ENCODE measurements at regions not wholly inside any gene's neighbourhood (a gene's known extent, or its start where the extent isn't known, plus 50 kb on each side); places are given as distances from the start of the nearest gene placed in this dataset.

DNA sequence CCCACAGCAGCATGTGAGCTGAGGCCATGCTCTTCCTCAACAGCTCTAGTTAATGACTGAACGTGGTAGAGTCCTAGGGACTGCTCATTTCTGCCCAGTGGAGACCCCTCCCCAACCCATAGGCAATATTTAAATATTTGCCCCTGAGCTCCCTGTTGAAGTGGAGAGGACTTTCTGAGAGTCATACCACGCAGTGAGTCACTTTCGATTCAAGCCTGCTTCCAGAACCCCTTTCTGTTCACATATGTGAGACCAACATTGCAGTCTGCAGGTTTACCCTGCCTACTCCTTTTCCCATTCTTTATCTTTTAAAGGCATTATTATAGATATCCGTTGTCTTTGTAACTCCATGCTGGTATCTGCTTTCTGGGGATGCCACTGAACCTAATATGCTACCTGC, 946.3 kb downstream of the JRKL start:
- DNase-seq: no peak

DNA sequence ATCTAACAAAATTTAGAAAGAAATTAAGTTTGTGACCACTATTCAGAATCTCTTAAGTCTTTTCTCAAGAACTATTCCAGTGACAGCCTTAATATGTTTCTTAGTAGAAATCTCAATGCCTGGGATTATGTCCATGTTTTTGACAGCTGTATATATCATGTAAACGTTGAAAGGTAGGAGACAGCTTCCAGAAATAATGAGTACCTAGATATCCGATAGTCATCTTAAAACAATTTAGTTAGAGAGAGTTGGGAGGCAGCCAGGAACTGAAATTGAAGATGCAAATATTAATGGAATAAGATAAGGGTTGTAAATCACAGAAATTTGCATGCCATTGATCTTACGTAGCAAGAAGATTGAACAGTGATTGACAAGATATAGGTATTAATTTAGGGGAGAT, 955.2 kb downstream of the JRKL start:
- DNase-seq: no peak

DNA sequence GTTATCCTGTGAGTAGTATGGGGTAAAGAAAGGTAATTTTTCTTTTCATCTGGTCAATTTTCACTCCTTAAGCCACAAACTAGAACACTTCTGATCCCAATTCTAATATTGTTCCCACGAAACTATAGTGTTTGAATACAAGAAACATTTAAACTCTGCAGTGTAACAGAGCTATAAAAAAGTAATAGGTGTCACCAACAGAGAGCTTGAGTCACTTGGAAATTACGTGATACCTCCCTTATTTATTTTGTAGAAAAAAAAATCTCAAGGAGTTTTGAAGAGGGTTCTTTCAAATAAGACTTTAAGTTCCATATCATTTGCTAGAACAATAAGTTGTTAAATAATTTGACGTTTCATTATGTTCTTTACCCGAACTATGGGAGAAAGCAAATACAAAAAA, 959.4 kb downstream of the JRKL start:
- no peak for DNase-seq

DNA sequence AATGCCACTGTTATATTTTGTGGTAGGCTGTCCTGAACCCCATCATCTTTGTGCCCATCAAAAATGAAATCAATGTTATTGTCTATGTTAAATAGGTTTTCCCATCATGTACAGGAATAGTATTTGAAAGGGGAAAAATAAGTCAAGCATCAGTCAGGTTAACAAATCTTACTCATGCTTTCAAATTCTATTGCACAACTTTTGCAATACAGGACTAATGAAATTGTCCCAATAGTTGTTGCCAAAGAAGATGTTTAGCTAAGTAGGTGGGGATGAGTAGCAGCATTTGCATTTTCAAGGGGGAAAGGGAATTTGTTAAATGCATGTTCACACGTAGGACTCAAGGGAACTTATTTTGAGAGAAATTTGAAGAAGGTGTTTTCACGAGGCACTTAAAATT, 962.1 kb downstream of the JRKL start:
- no peak for DNase-seq

DNA sequence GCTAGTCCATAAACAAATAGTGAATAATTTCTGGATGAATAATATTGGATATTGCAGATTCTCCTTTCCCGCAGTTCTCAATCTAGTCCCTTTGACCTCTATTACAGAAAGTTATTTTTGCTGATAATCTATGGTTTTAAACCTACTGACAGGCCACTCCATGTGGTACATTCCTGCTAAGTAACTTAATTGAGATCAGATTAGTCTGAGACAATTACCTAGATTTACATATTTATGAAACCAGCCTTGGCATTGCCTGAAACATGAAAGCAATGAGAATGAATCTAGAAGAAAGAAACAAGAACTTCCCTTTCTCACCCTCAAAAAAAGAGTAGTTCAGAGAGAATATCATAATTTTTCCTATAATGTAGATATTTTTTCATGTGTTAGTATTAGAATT, 964.2 kb downstream of the JRKL start:
- no peak for DNase-seq

DNA sequence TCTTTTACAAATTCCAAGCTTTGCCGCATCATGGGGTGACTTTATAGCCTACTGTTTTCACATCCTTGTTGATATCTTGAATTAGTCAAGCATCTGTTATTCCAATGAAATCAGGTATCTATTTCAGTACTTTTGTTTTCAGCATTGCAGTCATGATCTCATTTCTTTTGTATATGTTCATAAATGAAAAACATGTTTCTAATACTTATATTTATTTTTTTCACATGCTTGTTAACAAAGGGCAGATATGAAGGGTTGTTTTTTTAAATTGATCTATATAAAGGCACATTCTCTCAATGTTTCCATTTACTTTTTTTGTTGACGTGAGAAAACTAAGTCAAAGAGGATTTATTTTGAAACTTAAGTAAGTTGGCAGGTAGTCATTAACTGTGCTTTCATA, 964.8 kb downstream of the JRKL start:
- no peak for DNase-seq

DNA sequence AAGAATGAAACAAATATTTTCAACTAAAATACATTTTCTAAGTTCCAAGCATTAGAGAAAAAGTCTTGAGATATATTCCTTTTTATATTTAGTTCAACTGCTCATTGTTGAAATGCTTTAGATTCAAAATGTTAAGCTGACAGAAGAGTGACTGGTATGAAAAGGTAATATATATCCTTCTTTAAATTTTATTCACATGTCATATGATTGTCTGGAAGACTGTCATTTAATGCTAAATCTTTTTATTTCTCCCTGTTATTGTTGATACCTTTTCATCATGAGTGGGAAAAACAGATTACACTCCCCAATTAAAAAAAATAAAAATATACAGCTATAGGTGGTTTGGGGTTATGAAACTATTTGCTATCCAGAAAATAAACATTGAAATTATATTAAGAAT, 965.4 kb downstream of the JRKL start:
- no peak for DNase-seq

DNA sequence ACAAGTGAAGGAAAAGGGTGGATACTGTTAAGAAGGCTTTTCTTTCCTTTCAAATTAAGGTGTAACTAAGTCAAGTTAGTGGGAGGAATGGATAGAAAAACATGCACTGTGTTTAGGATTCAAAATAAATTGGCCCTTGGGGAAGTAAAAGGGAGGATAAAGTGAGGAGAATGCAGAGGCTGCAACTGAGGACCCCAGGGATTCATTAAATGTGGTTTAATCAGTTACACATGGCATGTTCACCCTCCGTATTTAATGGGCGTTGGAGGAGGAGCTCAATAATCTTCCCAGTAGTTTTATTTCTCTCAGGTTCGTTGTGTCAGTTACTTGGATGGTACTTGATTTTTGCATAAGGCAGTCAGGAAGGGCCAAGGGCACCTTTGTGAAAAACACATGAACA, 966.3 kb downstream of the JRKL start:
- DNase-seq: no peak

DNA sequence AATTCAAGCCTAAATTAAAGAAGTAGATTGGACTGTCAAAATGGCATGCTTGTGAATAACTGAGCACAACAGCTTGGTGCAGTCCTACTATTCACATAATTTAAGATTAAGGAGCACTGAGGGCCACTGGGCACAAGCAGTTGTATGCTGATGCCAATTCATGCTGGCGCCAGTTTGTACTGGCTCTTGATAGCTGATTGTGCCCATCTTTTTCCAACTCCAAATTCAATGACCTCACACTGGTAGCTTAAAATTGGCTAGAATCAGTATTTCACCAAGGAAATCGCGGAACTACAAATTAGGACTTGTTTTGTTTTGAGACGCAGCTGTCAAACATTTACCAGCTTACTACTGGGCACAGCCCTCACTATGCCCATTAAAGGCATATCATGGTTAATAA, 969.2 kb downstream of the JRKL start:
- no peak for DNase-seq

DNA sequence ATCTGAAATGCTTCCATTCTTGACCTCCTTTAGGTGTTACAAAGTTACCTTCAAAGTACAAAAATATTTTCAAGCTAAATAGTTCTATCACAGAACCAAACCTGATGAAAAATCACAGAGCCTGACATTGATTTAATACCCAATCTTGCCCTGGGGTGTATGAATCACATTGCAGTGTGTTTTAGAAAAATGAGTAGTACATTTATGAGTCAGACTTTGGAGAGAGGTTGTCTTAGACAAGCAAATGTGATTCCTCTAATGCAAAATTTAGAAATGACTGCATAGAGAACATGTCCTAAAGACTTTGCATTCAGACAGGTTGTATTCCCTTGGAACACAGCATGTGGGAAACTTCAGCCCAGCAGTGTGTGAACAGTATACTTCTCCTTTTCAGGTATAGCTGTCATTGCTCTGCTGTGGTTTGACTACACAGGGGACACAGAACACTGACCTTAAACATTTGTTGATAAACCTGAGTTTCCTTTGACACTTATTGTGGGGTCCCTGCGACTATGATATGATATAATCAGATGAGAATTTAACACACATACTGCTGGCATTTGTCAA, 972.1 kb downstream of the JRKL start:
- DNase-seq: no peak

DNA sequence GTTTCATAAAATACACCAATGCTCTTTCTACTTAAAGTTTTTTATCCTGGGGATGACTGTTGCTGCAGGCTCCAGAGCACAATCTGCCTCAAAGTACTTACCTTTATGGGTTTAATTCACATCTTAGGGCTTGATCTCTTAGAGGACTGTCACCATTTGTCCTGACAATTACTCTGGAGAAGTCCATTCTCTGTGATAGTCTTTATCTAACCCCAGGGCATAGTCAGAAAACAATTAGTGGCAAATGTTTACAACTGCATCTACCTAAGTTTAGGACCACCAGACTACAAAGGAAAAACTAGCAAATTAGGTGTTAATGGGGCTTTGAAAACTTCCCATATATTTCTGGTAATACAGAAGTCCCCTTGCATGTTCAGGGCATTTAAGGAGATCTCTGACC, 973.5 kb downstream of the JRKL start:
- no peak for DNase-seq

DNA sequence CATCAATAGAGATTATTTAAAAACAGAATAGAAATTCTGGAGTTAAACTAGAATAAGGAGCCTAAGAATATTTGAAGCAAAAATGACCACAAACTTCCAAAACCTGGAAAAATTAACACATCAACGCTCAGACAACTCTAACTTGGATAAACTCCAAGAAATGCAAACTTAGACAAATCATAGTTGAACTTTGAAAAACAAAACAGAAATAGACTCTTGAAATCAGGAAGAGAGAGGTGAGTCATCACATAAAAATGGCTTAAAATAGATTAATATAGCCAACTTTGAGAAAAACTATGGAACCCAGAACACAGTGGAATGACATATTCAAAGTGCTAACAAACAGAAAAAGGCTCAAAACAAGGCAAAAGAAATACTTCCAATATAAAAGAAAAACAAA, 974.2 kb downstream of the JRKL start:
- DNase-seq: no peak

DNA sequence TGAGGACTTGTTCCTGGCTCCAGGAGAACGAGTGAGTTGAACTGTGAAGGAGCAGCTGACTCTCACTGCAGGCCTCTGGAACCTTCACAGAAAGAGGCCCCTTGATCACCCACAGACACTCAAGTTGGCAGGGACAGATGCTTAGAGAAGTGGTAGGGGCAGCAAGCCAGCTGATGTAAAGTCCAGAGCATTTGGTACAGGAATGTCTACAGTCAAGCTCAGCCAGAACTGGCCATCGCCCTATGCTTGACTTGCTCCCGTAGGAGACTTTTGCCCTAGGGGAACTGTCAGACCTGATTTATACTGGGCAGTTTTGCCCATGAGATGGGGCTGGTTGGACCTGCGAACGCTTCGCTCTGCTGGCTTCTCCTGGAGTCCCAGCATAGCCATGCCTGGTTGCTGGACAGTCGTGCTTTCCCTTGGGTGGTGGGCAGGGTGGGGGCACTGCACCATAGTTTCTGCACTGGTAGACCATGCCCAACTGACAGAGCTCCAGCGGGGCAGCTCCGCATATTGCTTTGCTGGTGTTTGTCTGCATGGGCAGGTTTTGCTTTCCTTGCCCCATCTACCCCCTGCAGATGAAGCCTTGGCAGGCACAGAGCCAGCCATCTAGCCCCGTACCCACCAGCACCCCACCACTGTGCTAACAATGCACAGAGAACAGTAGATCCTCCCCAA, 977.7 kb downstream of the JRKL start:
- DNase-seq: no peak

DNA sequence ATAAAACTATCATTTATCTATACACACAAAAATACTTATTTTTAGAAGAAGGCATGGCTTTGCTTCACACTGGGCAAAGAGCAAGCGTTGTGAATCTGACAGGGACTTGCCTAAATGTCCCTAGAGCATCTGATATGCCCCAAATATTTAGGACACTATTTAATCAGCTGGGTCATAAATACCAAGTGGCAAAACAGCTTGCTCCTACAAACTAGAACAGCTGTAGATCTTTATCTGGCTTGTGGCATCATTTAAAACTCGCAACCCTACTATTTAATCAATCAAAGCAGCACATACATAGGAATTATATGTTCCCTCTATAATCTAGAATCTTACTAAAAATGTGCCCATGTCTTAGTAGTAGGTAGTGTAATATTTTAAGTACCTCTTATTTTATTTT, 999.5 kb downstream of the JRKL start:
- no peak for DNase-seq

DNA sequence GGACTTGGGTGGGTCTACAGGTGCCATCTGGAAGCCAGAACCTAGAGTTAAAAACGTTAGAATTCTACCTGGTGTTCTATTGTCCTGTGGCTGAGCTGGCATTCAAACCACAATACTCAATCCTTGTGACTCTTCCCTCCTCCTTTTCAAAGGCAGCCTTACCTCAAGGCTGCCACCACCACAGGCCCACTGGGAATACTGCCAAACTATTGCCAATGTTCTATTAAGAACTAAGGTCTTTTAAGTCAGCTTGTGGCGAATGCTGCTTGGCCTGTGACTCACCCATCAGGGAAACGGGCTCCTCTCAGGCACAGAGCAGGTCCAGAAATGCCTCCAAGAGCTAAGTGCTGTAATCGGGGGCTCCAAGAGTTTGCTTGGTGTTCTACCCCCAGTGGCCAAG, 1008.4 kb downstream of the JRKL start:
- no peak for DNase-seq

DNA sequence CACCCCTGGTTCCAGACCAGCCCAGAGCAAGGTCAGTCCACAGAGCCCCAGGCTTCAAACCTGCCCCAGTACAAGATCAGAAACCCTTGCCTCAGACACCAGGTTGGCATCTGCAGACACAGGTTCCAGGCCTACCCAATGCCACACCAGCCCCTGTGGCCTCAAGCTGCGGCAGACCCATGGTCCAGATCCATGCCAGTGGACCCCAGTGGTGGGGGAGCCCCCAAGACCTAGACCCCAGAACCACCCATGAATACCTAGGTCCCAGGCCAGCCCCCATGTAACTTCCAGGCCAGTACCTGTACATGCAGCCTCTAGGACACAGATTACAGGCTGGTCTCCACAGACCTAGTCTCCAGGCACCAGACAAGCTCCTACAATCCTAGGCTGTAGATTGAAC, 1019.3 kb downstream of the JRKL start:
- DNase-seq: no peak

DNA sequence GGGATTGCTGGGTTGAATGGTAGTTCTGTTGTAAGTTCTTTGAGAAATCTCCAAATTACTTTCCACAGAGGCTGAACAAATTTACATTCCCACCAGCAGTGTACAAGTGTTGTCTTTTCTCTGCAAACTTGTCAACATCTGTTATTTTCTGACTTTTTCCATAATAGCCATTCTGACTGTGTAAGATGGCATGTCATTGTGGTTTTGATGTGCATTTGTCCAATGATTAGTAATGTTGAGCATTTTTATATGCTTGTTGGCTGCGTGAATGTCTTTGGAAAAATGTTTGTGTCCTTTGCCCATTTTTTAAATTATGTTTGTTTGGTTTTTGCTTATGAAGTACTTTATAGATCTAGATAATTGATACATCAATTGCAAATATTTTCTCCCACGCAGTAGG, 1025.0 kb downstream of the JRKL start:
- DNase-seq: no peak

DNA sequence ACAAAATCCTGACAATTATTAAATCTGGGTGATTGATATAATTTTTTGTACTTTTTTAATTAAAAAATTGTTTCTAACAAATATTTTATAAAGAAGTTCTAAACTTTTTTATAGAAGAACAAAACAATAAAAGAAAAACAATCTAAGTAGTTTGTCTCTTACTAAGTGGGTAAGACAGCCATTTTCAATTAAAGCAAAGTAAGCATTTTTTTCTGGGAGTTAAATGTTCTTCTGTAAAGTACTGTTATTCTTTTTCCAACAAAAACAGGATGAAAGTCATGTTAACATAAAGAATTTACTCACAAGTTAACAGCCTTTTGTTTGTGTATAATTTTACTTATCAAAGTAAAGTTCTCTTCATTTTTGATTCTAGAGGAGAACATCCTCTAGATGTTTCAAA, 1029.9 kb downstream of the JRKL start:
- no peak for DNase-seq

DNA sequence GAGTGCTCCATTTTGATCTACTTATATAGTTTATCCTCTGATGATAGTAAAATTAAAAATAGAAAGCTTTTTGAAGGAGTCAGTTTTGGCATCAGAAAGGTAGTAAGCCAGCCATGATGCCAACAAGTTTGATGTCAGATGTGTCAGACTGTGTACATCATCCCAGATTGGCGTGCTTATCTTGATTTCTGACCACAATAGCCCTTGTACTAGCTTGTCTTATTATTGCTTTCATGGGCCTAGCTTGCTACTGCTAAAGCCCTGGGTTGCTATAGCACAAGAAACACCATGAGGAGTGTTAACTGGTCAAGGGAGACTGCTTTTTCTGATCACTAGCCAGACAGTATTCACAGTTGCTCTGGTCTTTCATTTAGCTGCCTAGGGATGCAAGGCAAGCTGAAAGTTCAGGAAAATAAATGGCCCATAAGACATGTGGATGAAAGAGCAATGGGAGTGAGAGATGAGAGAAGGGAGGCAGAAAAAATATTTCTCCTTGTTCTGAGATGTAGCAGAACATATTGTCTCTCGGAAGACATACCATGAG, 1038.5 kb downstream of the JRKL start:
- no peak for DNase-seq

DNA sequence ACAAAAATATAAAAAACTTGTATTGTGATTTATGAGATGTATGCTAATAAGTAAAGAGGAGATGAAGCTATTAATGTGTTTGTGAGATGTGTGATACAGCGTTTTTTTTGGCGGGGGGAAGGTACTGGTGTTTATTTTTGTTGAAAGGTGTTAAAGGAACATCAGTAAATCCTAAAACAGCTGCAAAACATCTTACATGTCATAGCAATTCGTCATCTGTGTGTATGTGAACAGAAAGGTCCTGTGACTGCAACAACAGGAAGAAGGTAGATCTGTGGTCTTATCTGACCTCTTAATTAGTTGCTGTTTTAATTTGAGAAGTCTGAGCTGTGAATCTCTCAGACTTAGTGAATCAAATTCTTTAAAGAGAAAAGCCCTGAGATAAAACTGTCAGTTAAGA, 1041.1 kb downstream of the JRKL start:
- no peak for DNase-seq

DNA sequence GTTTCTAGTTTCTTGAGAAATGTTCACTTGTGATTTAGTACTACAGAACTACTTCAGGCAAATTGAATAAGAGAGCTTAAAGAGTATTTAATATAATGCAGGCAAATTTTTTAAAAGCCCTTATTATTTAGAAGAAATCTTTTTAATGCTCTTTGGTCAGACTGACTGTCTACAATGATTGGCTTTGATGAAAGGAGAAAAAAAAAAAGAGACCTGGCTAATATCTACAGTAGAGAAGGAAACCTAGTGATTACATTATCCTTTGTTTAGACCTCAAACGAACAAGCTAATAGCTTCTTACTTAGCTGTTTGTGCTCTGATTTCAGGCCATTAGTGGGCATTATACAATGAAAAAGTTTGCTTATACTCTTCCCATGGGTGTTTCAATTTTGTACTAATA, 1043.1 kb downstream of the JRKL start:
- no peak for DNase-seq

DNA sequence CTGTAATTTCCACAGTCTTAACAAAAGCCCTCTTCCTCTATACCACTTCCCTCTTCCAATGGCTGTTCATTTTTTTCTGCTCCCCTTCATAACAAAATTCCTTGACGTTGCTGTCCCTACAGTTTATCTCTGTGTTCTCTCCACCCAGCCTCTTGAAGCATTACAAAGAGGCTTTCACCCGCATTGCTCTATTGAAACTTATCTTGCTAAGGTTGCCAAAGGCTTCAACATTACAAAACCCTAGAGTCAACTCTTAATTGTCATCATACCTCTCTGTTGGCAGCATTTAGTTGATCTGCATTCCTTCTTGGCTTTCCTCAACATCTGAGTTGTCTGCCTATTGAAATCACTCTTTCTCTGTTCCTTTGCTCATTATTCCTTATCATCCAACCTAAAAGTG, 1055.7 kb downstream of the JRKL start:
- no peak for DNase-seq

DNA sequence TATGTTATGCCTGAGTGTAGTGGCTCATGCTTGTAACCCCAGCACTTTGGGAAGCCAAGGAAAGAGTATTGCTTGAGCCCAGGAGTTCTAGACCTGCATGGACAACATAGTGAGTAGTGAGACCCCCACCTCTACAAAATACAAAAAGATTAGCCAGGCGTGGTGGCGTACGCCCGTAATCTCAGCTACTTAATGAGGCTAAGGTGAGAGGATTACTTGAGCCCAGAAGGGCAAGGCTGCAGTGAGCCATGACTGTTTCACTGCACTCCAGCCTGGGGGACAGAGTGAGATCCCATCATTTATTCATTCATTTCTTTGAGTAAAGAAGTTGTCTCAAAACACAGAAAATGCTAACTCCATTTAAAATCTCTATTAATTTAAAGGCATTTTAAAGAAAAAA, 1061.6 kb downstream of the JRKL start:
- no peak for DNase-seq

DNA sequence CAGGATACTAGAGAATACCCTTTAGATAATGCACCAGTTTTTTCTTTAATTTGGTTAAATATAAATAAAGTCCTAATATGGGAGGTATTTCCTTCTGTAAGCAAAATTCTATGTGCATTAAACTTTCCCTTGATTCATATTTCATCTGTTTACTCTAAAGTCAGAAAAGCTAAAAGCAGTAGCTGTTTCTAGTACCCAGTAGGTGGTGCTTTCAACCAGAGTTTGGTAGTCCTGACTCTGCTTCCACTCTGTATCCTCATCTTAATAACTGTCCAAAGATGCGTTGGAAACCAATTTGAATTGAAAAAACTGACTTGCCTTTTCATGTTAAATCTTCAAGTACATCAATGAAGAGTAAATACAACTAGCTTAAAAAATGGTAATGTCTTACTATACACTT, 1065.2 kb downstream of the JRKL start:
- DNase-seq: no peak

DNA sequence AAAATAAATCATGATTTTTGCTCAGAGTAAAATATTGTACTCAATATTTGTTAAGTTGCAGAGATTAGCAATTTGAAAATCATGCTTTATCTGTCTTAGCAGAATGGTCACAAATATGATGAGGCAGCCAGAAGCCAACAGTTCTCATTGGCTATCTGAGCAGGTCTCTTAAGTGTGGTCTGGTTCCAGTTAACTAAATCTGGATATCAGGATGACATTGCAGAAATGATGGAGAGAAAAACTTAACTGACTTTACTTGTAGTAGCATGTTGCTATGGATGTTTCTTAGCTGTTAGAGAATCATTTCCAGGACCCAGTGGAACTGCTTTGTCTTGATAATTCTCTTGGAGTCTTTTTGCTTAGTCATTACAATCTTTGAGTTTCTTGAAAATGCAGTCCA, 1070.3 kb downstream of the JRKL start:
- DNase-seq: no peak

All from islet precursor cell (in vitro differentiated cells).